Endothelial cell of umbilical vein (primary cell): ENCODE measurements at regions not wholly inside any gene's neighbourhood (a gene's known extent, or its start where the extent isn't known, plus 50 kb on each side); places are given as distances from the start of the nearest gene placed in this dataset.

Experiments used
- EZH2 ChIP-seq: IDR thresholded peaks from 2 replicates; pipeline ENCODE4 v1.6.1; 2012; ENCODE audit warnings: borderline replicate concordance, low read depth, mild to moderate bottlenecking, moderate library complexity, low read length, inconsistent platforms; ENCODE audit not compliant: severe bottlenecking
- FOS ChIP-seq: IDR thresholded peaks from 2 replicates; pipeline ENCODE4 v1.6.1; 2011; ENCODE audit warnings: mild to moderate bottlenecking, low read length, moderate library complexity, borderline replicate concordance; ENCODE audit not compliant: insufficient read depth
- GATA2 ChIP-seq: IDR thresholded peaks from 2 replicates; pipeline ENCODE4 v1.7.0; 2011; ENCODE audit warnings: low read depth, mild to moderate bottlenecking, moderate library complexity, mixed read lengths, low read length; ENCODE audit not compliant: insufficient read length, insufficient read depth
- JUN ChIP-seq: IDR thresholded peaks from 2 replicates; pipeline ENCODE4 v1.6.1; 2011; ENCODE audit warnings: borderline replicate concordance, low read depth; ENCODE audit not compliant: insufficient read length, insufficient read depth
- MYC ChIP-seq: IDR thresholded peaks from one replicate; pipeline ENCODE4 v1.6.1; 2011; ENCODE audit warnings: mild to moderate bottlenecking, low read depth, low read length
- POLR2A ChIP-seq: IDR thresholded peaks from 2 replicates; pipeline ENCODE4 v1.6.1; 2012; ENCODE audit warnings: low read depth, mild to moderate bottlenecking, control low read depth, low read length
- POLR2AphosphoS5 ChIP-seq: IDR thresholded peaks from 2 replicates; pipeline ENCODE4 v1.6.1; 2012; ENCODE audit warnings: low read depth, mild to moderate bottlenecking, control low read depth, low read length, moderate library complexity; ENCODE audit not compliant: insufficient read depth
- TF ChIP-seq, protein P1 (sequence below), 2 donors: IDR thresholded peaks; 1 replicate in 1 of 2; 2 replicates in 1 of 2; pipeline ENCODE4 v1.5.1; 2011; ENCODE audit warnings: low read length in 2 of 2, mild to moderate bottlenecking in 2 of 2, moderate library complexity in 2 of 2, control low read depth in 1 of 2, inconsistent platforms in 1 of 2, low read depth in 1 of 2; ENCODE audit not compliant: insufficient read depth in 1 of 2; ENCODE audit errors: extremely low read depth in 1 of 2
- TF ChIP-seq, protein P2 (sequence below): IDR thresholded peaks from 2 replicates; pipeline ENCODE4 v1.6.1; 2011; ENCODE audit not compliant: insufficient read depth, insufficient read length

DNA sequence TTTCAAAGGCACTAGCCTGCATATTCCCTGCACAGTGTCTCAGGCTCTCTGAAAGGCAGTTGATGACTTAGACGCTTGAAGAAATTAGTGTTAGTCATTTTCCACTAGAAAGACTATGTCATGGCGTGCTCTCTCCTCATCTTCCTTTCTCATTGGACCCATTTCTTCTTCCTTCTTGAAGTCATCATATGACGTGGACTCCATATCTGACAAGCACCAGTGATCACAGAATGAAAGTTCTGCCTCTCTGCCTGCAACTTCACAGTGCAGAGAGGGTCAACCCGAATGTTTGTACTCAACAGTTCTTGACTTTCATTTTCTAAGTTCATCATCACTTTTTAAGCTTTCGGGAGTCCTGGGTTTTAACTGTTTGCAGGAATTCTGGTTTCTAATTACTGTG lies 63.7 kb upstream of the CYRIA start:
- TF ChIP-seq POLR2A (no peak), EZH2 (no peak), POLR2AphosphoS5 (no peak), MYC (no peak), JUN (no peak), GATA2 (no peak), FOS (no peak)
- TF ChIP-seq, protein P1, sequence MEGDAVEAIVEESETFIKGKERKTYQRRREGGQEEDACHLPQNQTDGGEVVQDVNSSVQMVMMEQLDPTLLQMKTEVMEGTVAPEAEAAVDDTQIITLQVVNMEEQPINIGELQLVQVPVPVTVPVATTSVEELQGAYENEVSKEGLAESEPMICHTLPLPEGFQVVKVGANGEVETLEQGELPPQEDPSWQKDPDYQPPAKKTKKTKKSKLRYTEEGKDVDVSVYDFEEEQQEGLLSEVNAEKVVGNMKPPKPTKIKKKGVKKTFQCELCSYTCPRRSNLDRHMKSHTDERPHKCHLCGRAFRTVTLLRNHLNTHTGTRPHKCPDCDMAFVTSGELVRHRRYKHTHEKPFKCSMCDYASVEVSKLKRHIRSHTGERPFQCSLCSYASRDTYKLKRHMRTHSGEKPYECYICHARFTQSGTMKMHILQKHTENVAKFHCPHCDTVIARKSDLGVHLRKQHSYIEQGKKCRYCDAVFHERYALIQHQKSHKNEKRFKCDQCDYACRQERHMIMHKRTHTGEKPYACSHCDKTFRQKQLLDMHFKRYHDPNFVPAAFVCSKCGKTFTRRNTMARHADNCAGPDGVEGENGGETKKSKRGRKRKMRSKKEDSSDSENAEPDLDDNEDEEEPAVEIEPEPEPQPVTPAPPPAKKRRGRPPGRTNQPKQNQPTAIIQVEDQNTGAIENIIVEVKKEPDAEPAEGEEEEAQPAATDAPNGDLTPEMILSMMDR (IDR thresholded peaks at IDR 0.05; ENCODE audit: extremely low read depth in 1 of 2, insufficient read depth in 1 of 2, low read depth in 1 of 2, low read length in 2 of 2) = no peak
- TF ChIP-seq, protein P2, sequence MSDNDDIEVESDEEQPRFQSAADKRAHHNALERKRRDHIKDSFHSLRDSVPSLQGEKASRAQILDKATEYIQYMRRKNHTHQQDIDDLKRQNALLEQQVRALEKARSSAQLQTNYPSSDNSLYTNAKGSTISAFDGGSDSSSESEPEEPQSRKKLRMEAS = no peak
